Pancreas (tissue), 10 donors: ENCODE measurements at regions not wholly inside any gene's neighbourhood (a gene's known extent, or its start where the extent isn't known, plus 50 kb on each side); places are given as distances from the start of the nearest gene placed in this dataset.

Experiments used
- ATAC-seq, 4 donors: fragments of 200-7000 bp; cut with Tn5 transposase; one replicate each; pipeline versions ENCODE4 v1.8.0 to v1.9.1; 2020; ENCODE audit warnings: mild to moderate bottlenecking in 4 of 4, moderate library complexity in 4 of 4
- DNase-seq, 6 donors: peaks; one replicate each; pipeline ENCODE4 v3.0.0-alpha.2; 2020
- FAIRE-seq: peaks from 2 replicates; lab custom pipeline; 2012; peaks lifted over from hg19 to GRCh38; lab: Jason Lieb, UNC
- H3K27ac ChIP-seq, 4 donors: fragments of 200-600 bp; sonication (generic); 1 replicate in 3 of 4; 2 replicates in 1 of 4; pipeline versions ENCODE4 v1.5.0 to v1.8.0; 2020
- H3K27me3 ChIP-seq, 4 donors: fragments of 200-600 bp; one replicate each; pipeline ENCODE4 v1.8.0; 2021
- H3K36me3 ChIP-seq, 3 donors: fragments of 200-600 bp; sonication (generic) in 1 of 3; one replicate each; pipeline versions ENCODE4 v1.5.0 to v1.8.0; 2020 to 2021
- H3K4me1 ChIP-seq, 3 donors: fragments of 200-600 bp; one replicate each; pipeline ENCODE4 v1.8.0; 2021
- H3K4me3 ChIP-seq, 4 donors: fragments of 200-600 bp; sonication (generic) in 2 of 4; one replicate each; pipeline versions ENCODE4 v1.5.0 to v1.8.0; 2020 to 2021
- H3K9me3 ChIP-seq, 4 donors: fragments of 200-600 bp; one replicate each; pipeline ENCODE4 v1.8.0; 2021
- CTCF ChIP-seq, 4 donors: fragments of 200-600 bp; sonication (generic) in 3 of 4; IDR thresholded peaks; one replicate each; pipeline versions ENCODE4 v1.5.0 to v1.8.0; 2021; ENCODE audit warnings: antibody characterized with exemption in 4 of 4
- WGBS, 2 donors: extraction: QIAGEN DNeasy Blood & Tissue Kit; methylation state at CpG; one replicate each; pipeline ENCODE4 v1.1.7; 2013; 5-methylcytosine and 5-hydroxymethylcytosine counted together
- intact Hi-C, 3 donors: fragments of 100-400 bp; cut with DNase I; formaldehyde crosslinking; loops; one replicate each; pipeline versions ENCODE4 v1.11.1 to v1.14.2; 2022
- donor health status: healthy with polysubstance abuse.
- donor health status: DM: no; HTN: no; CAD: no; lungs with moderate emphysema.
- donor health status: DM: no; HTN: no; CAD: no.
- donor health status: control.
- donor health status: control.
- donor health status: Bipolar disorder and iron deficiency.
- donor health status: DM: yes; HTN: yes; CAD: no.
- donor health status: DM: no; HTN: no; CAD: no.
- donor health status: DM: no; HTN: no; CAD: no.
- donor health status: DM: yes; HTN: yes; CAD: no.

GRCh38 chr3:163753033-163753432, 1325.3 kb downstream of the SI start:
- WGBS, 2 donors, result 44% methylated on average over 1 of the region's 1 CpG

GRCh38 chr3:163745204-163745603, 1333.1 kb downstream of the SI start:
- Histone ChIP-seq H3K9me3 (no peaks in the 10 kb centered on the region), H3K27ac (no peak overlapping the region), H3K27me3 (no peaks in the 10 kb centered on the region), H3K4me1 (no peaks in the 10 kb centered on the region), H3K36me3 (no peaks in the 10 kb centered on the region), H3K4me3 (no peak overlapping the region)
- 45 to 55% methylated on average over 2 of the region's 2 CpGs for WGBS, 2 donors
- no peak for FAIRE-seq
- no peak for DNase-seq
- no peak for ATAC-seq
- intact Hi-C loops, result no loop called here
- TF ChIP-seq CTCF (IDR thresholded peaks at IDR 0.05), result no peak

More at GRCh38 chr3:163753033-163753432, 1325.3 kb downstream of the SI start:
- no peak overlapping the region for H3K27ac ChIP-seq
- intact Hi-C loops, result no loop called here
- ATAC-seq (no peak), FAIRE-seq (no peak), DNase-seq (no peak)
- no peak overlapping the region for H3K4me3 ChIP-seq
- no peaks in the 10 kb centered on the region for H3K36me3 ChIP-seq
- no peaks in the 10 kb centered on the region for H3K4me1 ChIP-seq
- no peak for TF ChIP-seq CTCF (IDR thresholded peaks at IDR 0.05)
- no peaks in the 10 kb centered on the region for H3K9me3 ChIP-seq
- no peaks in the 10 kb centered on the region for H3K27me3 ChIP-seq

GRCh38 chr3:163735394-163735793, 1342.9 kb downstream of the SI start:
- ATAC-seq (no peak), FAIRE-seq (no peak)
- 34 to 37% methylated on average over 1 of the region's 1 CpG for WGBS, 2 donors

GRCh38 chr3:163730684-163731083, 1347.6 kb downstream of the SI start:
- DNase-seq (no peak), ATAC-seq (no peak), FAIRE-seq (peak; percentile 20)
- Histone ChIP-seq H3K4me1 (no peaks in the 10 kb centered on the region), H3K4me3 (no peak overlapping the region), H3K36me3 (no peaks in the 10 kb centered on the region), H3K27me3 (no peaks in the 10 kb centered on the region), H3K27ac (no peak overlapping the region), H3K9me3 (no peaks in the 10 kb centered on the region)
- intact Hi-C loops, result no loop called here
- no peak for TF ChIP-seq CTCF (IDR thresholded peaks at IDR 0.05)
- 43 to 48% methylated on average over 2 of the region's 2 CpGs for WGBS, 2 donors

More at GRCh38 chr3:163735394-163735793, 1342.9 kb downstream of the SI start:
- no peaks in the 10 kb centered on the region for H3K36me3 ChIP-seq
- H3K27me3 ChIP-seq, result no peaks in the 10 kb centered on the region
- TF ChIP-seq CTCF (IDR thresholded peaks at IDR 0.05), result no peak
- no peak overlapping the region for H3K4me3 ChIP-seq
- no peak for DNase-seq
- H3K4me1 ChIP-seq, result no peaks in the 10 kb centered on the region
- H3K9me3 ChIP-seq, result no peaks in the 10 kb centered on the region
- no peak overlapping the region for H3K27ac ChIP-seq
- intact Hi-C loops, result no loop called here

- no peak for ATAC-seq
- H3K9me3 ChIP-seq, result no peaks in the 10 kb centered on the region
- TF ChIP-seq CTCF (IDR thresholded peaks at IDR 0.05), result no peak
- no peak for DNase-seq
- no peak overlapping the region for H3K27ac ChIP-seq
- no peaks in the 10 kb centered on the region for H3K4me1 ChIP-seq
- H3K4me3 ChIP-seq, result no peak overlapping the region
- WGBS, 2 donors, result 47 to 52% methylated on average over 2 of the region's 2 CpGs
- no peaks in the 10 kb centered on the region for H3K27me3 ChIP-seq
- no peaks in the 10 kb centered on the region for H3K36me3 ChIP-seq
- intact Hi-C loops, result no loop called here
- FAIRE-seq, result no peak
Observed at GRCh38 chr3:163726125-163726524, 1352.2 kb downstream of the SI start.
